HepG2 (cell line): ENCODE measurements at regions not wholly inside any gene's neighbourhood (a gene's known extent, or its start where the extent isn't known, plus 50 kb on each side); places are given as distances from the start of the nearest gene placed in this dataset.

Source experiments
- ARNTL ChIP-seq: sonication (generic); formaldehyde crosslinking; IDR thresholded peaks from 2 replicates; pipeline ENCODE4 v1.4.0; 2020; ENCODE audit warnings: mild to moderate bottlenecking, missing genetic modification reagents
- ATF4 ChIP-seq, 2 experiments: fragments of 450-650 bp in 1 of 2; sonication (generic) in 1 of 2; formaldehyde crosslinking; IDR thresholded peaks; 2 replicates each; pipeline versions ENCODE4 v1.5.0 to v1.8.0; 2020 to 2022; ENCODE audit warnings: mild to moderate bottlenecking in 1 of 2, missing genetic modification reagents in 1 of 2
- ATF5 ChIP-seq: sonication (generic); formaldehyde crosslinking; IDR thresholded peaks from 2 replicates; pipeline ENCODE4 v1.4.0; 2020; ENCODE audit warnings: mild to moderate bottlenecking, low read depth, missing genetic modification reagents
- ERF ChIP-seq: IDR thresholded peaks from 2 replicates; pipeline ENCODE4 v1.6.1; 2018; ENCODE audit warnings: missing biosample characterization, missing genetic modification reagents
- FOXA3 ChIP-seq: IDR thresholded peaks from 2 replicates; pipeline ENCODE4 v1.6.1; 2016; ENCODE audit warnings: missing genetic modification reagents, missing compliant biosample characterization
- FUBP1 ChIP-seq: sonication (generic); formaldehyde crosslinking; IDR thresholded peaks from 2 replicates; pipeline ENCODE4 v1.5.1; 2020; ENCODE audit warnings: missing genetic modification reagents, mild to moderate bottlenecking, borderline replicate concordance
- GATAD1 ChIP-seq: IDR thresholded peaks from 2 replicates; pipeline ENCODE4 v1.6.1; 2016; ENCODE audit warnings: missing genetic modification reagents, missing compliant biosample characterization
- GATAD2A ChIP-seq: IDR thresholded peaks from 2 replicates; pipeline ENCODE4 v1.6.1; 2016
- GFI1 ChIP-seq: sonication (generic); formaldehyde crosslinking; IDR thresholded peaks from 2 replicates; pipeline ENCODE4 v1.5.0; 2020; ENCODE audit warnings: missing genetic modification reagents, mild to moderate bottlenecking, borderline replicate concordance
- HDAC6 ChIP-seq: fragments of 200-600 bp; sonication (generic); IDR thresholded peaks from 2 replicates; pipeline ENCODE4 v1.7.0; 2017; ENCODE audit warnings: mild to moderate bottlenecking, antibody characterized with exemption, low read length, low read depth
- IKZF4 ChIP-seq: sonication (generic); formaldehyde crosslinking; IDR thresholded peaks from 2 replicates; pipeline ENCODE4 v1.5.1; 2020; ENCODE audit warnings: borderline replicate concordance, mild to moderate bottlenecking, low read depth, missing genetic modification reagents; ENCODE audit errors: not compliant biosample characterization
- KDM1A ChIP-seq: IDR thresholded peaks from 2 replicates; pipeline ENCODE4 v1.6.1; 2016; ENCODE audit warnings: missing compliant biosample characterization
- KLF12 ChIP-seq: sonication (generic); formaldehyde crosslinking; IDR thresholded peaks from 2 replicates; pipeline ENCODE4 v1.4.0; 2020; ENCODE audit warnings: missing genetic modification reagents, borderline replicate concordance
- KLF16 ChIP-seq, 2 experiments: sonication (generic) in 1 of 2; formaldehyde crosslinking in 1 of 2; IDR thresholded peaks; 2 replicates each; pipeline versions ENCODE4 v1.6.1 to v1.8.0; 2016 to 2023; ENCODE audit warnings: missing genetic modification reagents in 2 of 2, missing compliant biosample characterization in 1 of 2
- RFX5 ChIP-seq: IDR thresholded peaks from 2 replicates; pipeline ENCODE4 v1.6.1; 2011; ENCODE audit warnings: low read depth, low read length, improper control_type of control experiment
- SMAD9 ChIP-seq: sonication (generic); formaldehyde crosslinking; IDR thresholded peaks from 2 replicates; pipeline ENCODE4 v1.5.1; 2020; ENCODE audit warnings: mild to moderate bottlenecking, missing genetic modification reagents
- SMYD3 ChIP-seq: sonication (generic); formaldehyde crosslinking; IDR thresholded peaks from 2 replicates; pipeline ENCODE4 v1.8.1; 2023; ENCODE audit warnings: mild to moderate bottlenecking, missing genetic modification reagents
- SP1 ChIP-seq, 2 experiments: fragments of 450-650 bp in 1 of 2; sonication (generic) in 1 of 2; formaldehyde crosslinking in 1 of 2; IDR thresholded peaks; 2 replicates each; pipeline versions ENCODE4 v1.4.0 to v1.6.1; 2016 to 2020; ENCODE audit warnings: missing genetic modification reagents in 1 of 2
- SRY ChIP-seq: sonication (generic); formaldehyde crosslinking; IDR thresholded peaks from 2 replicates; pipeline ENCODE4 v1.8.0; 2022; ENCODE audit warnings: mild to moderate bottlenecking, missing genetic modification reagents
- ZBTB20 ChIP-seq: sonication (generic); formaldehyde crosslinking; IDR thresholded peaks from 2 replicates; pipeline ENCODE4 v1.8.1; 2023; ENCODE audit warnings: missing genetic modification reagents, low read depth, mild to moderate bottlenecking, borderline replicate concordance
- ZFP36 ChIP-seq: fragments of 150-350 bp; IDR thresholded peaks from 2 replicates; pipeline ENCODE4 v1.6.1; 2018; ENCODE audit warnings: borderline replicate concordance, low read length, low read depth; ENCODE audit not compliant: partially characterized antibody
- ZNF326 ChIP-seq: sonication (generic); formaldehyde crosslinking; IDR thresholded peaks from 2 replicates; pipeline ENCODE4 v1.4.0; 2020; ENCODE audit warnings: missing genetic modification reagents, borderline replicate concordance
- ZNF607 ChIP-seq: sonication (generic); formaldehyde crosslinking; IDR thresholded peaks from 2 replicates; pipeline ENCODE4 v1.5.1; 2020; ENCODE audit warnings: missing genetic modification reagents, mild to moderate bottlenecking, borderline replicate concordance
- ZNF703 ChIP-seq: sonication (generic); formaldehyde crosslinking; IDR thresholded peaks from 2 replicates; pipeline ENCODE4 v1.5.1; 2020; ENCODE audit warnings: missing genetic modification reagents, mild to moderate bottlenecking, moderate library complexity, borderline replicate concordance
- TF ChIP-seq, protein P1 (sequence below): sonication (generic); formaldehyde crosslinking; IDR thresholded peaks from 2 replicates; pipeline ENCODE4 v1.5.0; 2020; ENCODE audit warnings: missing genetic modification reagents

- TF ChIP-seq KLF12 = 0 out of 2 replicates have a peak, but pooled peaks have one; percentile 19
- no peak for TF ChIP-seq SP1 (IDR thresholded peaks at IDR 0.05)
- TF ChIP-seq SP1 (CRISPR knock-in tag; IDR thresholded peaks at IDR 0.05) = no peak
- 0 out of 2 replicates have a peak, but pooled peaks have one; percentile 29 for TF ChIP-seq ZNF703 (CRISPR knock-in tag)
- 0 out of 4 replicates have a peak, but pooled peaks of 1 of the 2 experiments have one; percentile 34 for TF ChIP-seq ATF4 (CRISPR knock-in tag; IDR thresholded peaks at IDR 0.05)
- peak; percentile 50; the same call in 1 of the 2 replicates for TF ChIP-seq SRY
- no peak for TF ChIP-seq SMYD3 (CRISPR knock-in tag)
- TF ChIP-seq ZNF607 (CRISPR knock-in tag) = 0 out of 2 replicates have a peak, but pooled peaks have one; percentile 54
- TF ChIP-seq, protein P1, sequence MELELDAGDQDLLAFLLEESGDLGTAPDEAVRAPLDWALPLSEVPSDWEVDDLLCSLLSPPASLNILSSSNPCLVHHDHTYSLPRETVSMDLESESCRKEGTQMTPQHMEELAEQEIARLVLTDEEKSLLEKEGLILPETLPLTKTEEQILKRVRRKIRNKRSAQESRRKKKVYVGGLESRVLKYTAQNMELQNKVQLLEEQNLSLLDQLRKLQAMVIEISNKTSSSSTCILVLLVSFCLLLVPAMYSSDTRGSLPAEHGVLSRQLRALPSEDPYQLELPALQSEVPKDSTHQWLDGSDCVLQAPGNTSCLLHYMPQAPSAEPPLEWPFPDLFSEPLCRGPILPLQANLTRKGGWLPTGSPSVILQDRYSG (CRISPR knock-in tag) = no peak
- TF ChIP-seq KDM1A (CRISPR knock-in tag) = 0 out of 2 replicates have a peak, but pooled peaks have one; percentile 28
- TF ChIP-seq ZBTB20 (CRISPR knock-in tag) = peak; percentile 63; the same call in 1 of the 2 replicates
- TF ChIP-seq ZFP36 = no peak
- TF ChIP-seq GFI1 (CRISPR knock-in tag) = peak; percentile 61; the same call in 1 of the 2 replicates
- TF ChIP-seq GATAD1 = peak; percentile 18; the same call in 1 of the 2 replicates
- TF ChIP-seq FOXA3 (CRISPR knock-in tag) = peak; percentile 91
- TF ChIP-seq GATAD2A (CRISPR knock-in tag) = peak; percentile 95
- TF ChIP-seq RFX5 = 0 out of 2 replicates have a peak, but pooled peaks have one; percentile 31
- no peak for TF ChIP-seq IKZF4 (CRISPR knock-in tag)
- no peak for TF ChIP-seq ATF5 (CRISPR knock-in tag)
- peak; percentile 72 for TF ChIP-seq ARNTL
- no peak for TF ChIP-seq FUBP1
- peak in 1 of 2 experiments; percentile 62; a peak in 2 of 4 replicates for TF ChIP-seq KLF16 (CRISPR knock-in tag; IDR thresholded peaks at IDR 0.05)
- no peak for TF ChIP-seq ZNF326
- no peak for TF ChIP-seq SMAD9 (CRISPR knock-in tag)
- TF ChIP-seq HDAC6 = no peak
- TF ChIP-seq ERF (CRISPR knock-in tag) = peak; percentile 57; the same call in 1 of the 2 replicates
These were observed 66.5 kb upstream of the PIM1 start (continued) for GRCh38 chr6:37103169-37104039.
